LNCAP (cell line): ENCODE measurements at regions not wholly inside any gene's neighbourhood (a gene's known extent, or its start where the extent isn't known, plus 50 kb on each side); places are given as distances from the start of the nearest gene placed in this dataset.

Experiments used
- TF ChIP-seq, protein P1 (sequence below): fragments of 450-650 bp; IDR thresholded peaks from 2 replicates; pipeline ENCODE4 v1.5.1; 2017; ENCODE audit warnings: mild to moderate bottlenecking

DNA sequence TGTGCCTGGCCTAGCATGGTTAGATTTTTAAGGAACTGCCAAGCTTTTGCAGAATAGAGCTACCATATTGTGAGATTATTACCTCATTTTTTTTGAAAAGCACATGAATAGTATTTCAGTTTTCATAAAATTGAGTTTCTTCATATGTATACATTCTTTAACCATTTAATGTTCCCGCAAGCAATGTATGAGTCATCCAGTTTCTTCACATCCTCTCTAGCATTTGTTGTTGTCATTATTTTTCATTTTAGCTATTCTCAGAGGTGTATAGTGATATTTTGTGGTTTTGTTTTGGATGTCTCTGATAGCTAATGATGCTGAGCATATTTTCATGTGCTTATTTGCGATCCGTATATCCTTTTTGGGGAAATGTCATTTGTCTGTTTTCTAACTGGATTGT, 74.9 kb downstream of the GLUD2 start:
- TF ChIP-seq, protein P1, sequence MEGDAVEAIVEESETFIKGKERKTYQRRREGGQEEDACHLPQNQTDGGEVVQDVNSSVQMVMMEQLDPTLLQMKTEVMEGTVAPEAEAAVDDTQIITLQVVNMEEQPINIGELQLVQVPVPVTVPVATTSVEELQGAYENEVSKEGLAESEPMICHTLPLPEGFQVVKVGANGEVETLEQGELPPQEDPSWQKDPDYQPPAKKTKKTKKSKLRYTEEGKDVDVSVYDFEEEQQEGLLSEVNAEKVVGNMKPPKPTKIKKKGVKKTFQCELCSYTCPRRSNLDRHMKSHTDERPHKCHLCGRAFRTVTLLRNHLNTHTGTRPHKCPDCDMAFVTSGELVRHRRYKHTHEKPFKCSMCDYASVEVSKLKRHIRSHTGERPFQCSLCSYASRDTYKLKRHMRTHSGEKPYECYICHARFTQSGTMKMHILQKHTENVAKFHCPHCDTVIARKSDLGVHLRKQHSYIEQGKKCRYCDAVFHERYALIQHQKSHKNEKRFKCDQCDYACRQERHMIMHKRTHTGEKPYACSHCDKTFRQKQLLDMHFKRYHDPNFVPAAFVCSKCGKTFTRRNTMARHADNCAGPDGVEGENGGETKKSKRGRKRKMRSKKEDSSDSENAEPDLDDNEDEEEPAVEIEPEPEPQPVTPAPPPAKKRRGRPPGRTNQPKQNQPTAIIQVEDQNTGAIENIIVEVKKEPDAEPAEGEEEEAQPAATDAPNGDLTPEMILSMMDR, result no peak

DNA sequence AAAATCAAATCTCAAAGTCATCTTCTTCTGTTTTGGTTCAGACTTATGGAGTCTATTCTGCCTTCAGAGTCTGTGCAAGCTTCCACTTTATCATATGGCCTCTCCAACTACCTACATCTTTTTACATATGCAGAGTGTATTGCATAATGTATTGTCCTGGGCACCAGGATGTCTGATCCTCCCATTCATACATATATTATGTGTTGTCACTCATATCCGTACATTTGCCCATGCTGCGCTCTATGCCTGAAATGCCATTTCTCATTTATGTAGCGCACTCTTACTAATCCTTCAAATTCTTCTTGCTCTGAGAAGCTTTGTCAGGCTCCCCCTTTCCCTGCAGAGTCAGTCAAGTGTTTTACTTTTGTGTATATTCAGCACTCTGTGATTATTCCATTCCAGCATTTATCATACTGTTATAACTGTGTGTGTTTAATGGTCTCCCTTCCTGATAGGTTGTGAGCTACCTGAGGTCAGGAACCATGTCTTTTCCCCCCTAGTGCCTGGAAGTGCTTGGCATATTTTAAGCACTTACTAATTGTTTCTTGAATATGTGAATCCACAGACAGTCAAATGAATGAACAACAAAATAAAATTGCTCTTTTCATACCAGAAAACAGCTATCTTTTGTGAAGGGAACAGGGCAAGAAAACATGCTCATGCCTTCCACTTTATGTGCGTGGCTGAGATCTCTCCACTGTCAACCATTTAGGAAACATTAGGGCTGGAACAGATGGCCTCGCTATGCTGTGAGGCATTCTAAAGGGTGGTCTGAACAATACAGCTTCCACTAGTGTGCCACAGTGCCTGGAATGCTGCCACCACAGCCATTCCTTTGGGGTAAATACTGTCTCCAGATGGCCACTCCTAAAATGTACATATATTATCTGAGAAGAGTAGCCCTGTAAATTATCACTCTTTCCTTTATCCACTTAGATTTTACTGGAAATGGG, 81.8 kb downstream of the GLUD2 start:
- TF ChIP-seq, protein P1, result no peak

DNA sequence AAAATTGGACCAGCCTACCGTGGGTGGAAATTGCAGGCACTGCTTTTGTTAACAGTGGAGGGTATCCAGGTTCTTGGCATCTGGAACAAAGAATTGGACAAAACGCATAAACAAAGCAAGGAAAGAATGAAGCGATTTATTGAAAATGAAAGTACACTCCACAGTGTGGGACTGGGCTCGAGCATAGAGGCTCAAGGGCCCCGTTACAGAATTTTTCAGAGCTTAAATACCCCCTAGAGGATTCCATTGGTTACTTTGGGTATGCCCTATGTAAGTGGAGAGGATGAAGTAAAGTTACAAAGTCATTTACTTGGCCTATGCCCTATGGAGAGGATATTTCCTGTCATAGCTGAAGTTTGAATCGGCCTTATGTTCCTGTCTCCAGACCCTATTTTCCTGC, 85.3 kb downstream of the GLUD2 start:
- TF ChIP-seq, protein P1, result no peak

DNA sequence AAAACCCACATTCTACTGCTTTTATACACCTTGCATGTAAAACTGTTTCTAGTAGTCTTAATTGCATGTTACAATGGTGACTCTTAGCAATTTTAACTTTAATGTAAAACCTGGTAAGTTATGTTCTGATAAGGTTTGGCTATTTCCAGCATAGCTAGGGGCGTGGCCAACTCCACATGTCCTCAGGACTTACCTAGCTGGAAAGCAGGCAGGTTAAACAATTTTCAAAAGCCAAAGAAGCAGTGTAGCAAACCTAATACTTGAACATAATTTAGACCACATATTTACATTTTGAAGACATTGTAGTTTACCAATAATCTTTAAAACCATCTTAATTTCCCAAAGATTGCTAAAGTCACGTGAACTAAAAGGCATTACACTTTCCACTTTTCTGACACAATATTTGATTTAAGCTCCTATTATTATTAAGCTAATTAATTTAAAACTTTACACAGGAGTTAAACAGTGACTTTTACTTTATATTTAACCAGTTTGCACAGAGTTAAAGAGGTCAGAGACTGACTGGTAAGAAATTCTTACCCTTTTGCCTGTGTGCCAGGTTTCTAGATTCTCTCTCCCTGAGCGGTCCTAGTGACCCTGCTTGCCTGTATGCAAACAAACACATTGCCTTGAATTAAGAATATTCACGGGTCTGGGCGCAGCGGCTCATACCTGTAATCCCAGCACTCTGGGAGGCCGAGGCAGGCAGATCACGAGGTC, 88.2 kb downstream of the GLUD2 start:
- TF ChIP-seq, protein P1, result no peak

DNA sequence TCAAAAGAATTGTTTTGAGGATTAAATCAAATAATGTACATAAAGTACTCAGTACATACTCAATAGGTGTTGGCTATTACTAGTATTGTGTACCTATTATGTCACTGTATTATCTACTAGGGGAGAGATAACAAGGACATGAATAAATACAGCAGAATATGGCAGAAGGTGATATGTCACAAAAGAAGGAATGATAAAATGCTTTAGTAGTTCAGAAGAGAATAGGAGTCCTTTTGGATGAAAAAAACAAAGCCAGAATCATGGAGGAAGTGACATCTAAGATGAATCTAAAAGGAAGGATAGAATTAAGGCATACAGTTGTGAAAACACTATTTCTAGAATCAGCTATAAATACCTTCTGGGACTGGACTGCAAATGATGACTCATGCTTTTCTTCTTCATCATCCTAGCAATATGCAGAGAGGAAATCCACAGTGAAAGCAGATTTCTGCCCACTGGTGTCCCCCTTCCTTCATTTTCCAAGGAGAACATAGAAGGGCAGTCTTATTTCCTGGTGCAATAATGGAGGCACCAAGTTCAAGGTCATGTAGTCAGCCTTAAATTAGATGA, 98.7 kb downstream of the GLUD2 start:
- TF ChIP-seq, protein P1, result no peak

DNA sequence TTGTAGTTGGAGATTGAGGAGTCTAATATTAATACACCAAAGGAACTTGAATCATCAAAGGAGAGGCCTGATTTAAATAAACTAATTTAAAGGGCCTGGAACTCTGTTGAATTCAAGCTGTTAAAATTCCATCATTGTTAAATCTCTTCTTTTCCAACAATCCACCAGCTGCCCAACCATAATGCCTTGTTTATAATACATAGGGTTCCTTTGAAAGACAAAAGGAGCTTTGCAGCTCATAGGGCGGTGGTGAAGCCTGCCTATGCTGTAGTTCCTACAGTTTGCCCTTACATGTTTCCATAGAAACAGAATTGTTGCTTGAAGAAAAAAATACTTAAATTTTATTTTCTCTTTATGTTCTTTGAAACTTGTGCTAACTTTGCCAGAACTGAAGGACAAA, 102.8 kb downstream of the GLUD2 start:
- TF ChIP-seq, protein P1, result no peak

DNA sequence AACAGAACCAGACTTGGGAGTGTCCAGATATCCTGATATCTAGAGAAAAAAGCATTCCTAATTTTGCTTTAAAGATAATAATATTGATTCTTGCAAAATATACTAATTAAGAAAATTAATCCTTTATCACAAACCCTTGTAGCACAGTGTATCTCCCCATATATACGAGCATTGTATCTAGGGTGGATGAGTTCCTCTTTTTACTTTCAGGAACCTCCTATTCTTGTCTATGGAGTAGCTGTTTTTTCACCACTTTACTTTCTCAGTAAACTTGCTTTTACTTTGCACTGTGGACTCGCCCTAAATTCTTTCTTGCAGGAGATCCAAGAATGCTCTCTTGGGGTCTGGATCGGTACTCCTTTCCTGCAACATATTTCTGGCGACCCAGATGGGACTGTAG, 103.9 kb downstream of the GLUD2 start:
- TF ChIP-seq, protein P1, result no peak
